ENCODE measurements at regions not wholly inside any gene's neighbourhood (a gene's known extent, or its start where the extent isn't known, plus 50 kb on each side); places are given as distances from the start of the nearest gene placed in this dataset.

- DNase-seq (ENCODE audit: low read depth) = no peak
- no peak overlapping the region for H3K4me3 ChIP-seq (ENCODE audit: low read depth, low read length)
Observed at GRCh38 chr12:116687888-116688287, 50.0 kb downstream of the SPRING1 start.

GRCh38 chr12:116684891-116685290 lies 53.0 kb downstream of the SPRING1 start:
- H3K4me3 ChIP-seq (ENCODE audit: low read depth, low read length) = no peak overlapping the region
- no peak for DNase-seq (ENCODE audit: low read depth)
- TF ChIP-seq CTCF (IDR thresholded peaks at IDR 0.05; ENCODE audit: insufficient read depth, low read length) = no peak

More at GRCh38 chr12:116687888-116688287, 50.0 kb downstream of the SPRING1 start:
- TF ChIP-seq CTCF (IDR thresholded peaks at IDR 0.05; ENCODE audit: insufficient read depth, low read length) = peak; percentile 25

GRCh38 chr12:116677202-116677661 lies 60.6 kb downstream of the SPRING1 start:
- no peak for TF ChIP-seq CTCF (IDR thresholded peaks at IDR 0.05; ENCODE audit: insufficient read depth, low read length)
- no peak overlapping the region for H3K4me3 ChIP-seq (ENCODE audit: low read depth, low read length)
- no peak for DNase-seq (ENCODE audit: low read depth)

GRCh38 chr12:116675339-116676107 lies 62.3 kb downstream of the SPRING1 start:
- TF ChIP-seq CTCF (IDR thresholded peaks at IDR 0.05; ENCODE audit: insufficient read depth, low read length) = no peak
- no peak overlapping the region for H3K4me3 ChIP-seq (ENCODE audit: low read depth, low read length)
- no peak for DNase-seq (ENCODE audit: low read depth)

- no peak overlapping the region for H3K4me3 ChIP-seq (ENCODE audit: low read depth, low read length)
- peak; percentile 24 for DNase-seq (ENCODE audit: low read depth)
- no peak for TF ChIP-seq CTCF (IDR thresholded peaks at IDR 0.05; ENCODE audit: insufficient read depth, low read length)
Observed at GRCh38 chr12:116674643-116675183, 63.2 kb downstream of the SPRING1 start.

- TF ChIP-seq CTCF (IDR thresholded peaks at IDR 0.05; ENCODE audit: insufficient read depth, low read length) = no peak
- DNase-seq (ENCODE audit: low read depth) = no peak
- H3K4me3 ChIP-seq (ENCODE audit: low read depth, low read length) = no peak overlapping the region
Observed at GRCh38 chr12:116673681-116674111, 64.2 kb downstream of the SPRING1 start.
